PFSK-1 (cell line): ENCODE measurements at regions not wholly inside any gene's neighbourhood (a gene's known extent, or its start where the extent isn't known, plus 50 kb on each side); places are given as distances from the start of the nearest gene placed in this dataset.

Experiments
- FOXP2 ChIP-seq: optimal IDR thresholded peaks from 2 replicates; pipeline ENCODE3; 2011; ENCODE audit warnings: borderline replicate concordance, control low read depth, inconsistent platforms; ENCODE audit not compliant: insufficient read depth; ENCODE audit errors: extremely low read length, extremely low read depth
- POLR2AphosphoS5 ChIP-seq: IDR thresholded peaks from 2 replicates; pipeline ENCODE4 v1.6.1; 2012; ENCODE audit warnings: low read depth, mild to moderate bottlenecking, control low read depth, low read length, moderate library complexity
- SIN3A ChIP-seq: IDR thresholded peaks from 2 replicates; pipeline ENCODE4 v1.6.1; 2012; ENCODE audit warnings: mild to moderate bottlenecking, low read length, moderate library complexity, borderline replicate concordance; ENCODE audit not compliant: insufficient read depth
- TAF1 ChIP-seq: IDR thresholded peaks from 2 replicates; pipeline ENCODE4 v1.6.1; 2012; ENCODE audit warnings: low read length, control low read depth, borderline replicate concordance; ENCODE audit not compliant: insufficient read depth
- TF ChIP-seq, protein P1 (sequence below), 2 experiments: IDR thresholded peaks; 2 replicates each; pipeline versions ENCODE4 v1.6.1 to v1.8.0; 2011 to 2012; ENCODE audit warnings: low read depth in 2 of 2, low read length in 2 of 2, control low read depth in 1 of 2, inconsistent platforms in 1 of 2, mild to moderate bottlenecking in 1 of 2, moderate library complexity in 1 of 2; ENCODE audit not compliant: insufficient read depth in 1 of 2

DNA sequence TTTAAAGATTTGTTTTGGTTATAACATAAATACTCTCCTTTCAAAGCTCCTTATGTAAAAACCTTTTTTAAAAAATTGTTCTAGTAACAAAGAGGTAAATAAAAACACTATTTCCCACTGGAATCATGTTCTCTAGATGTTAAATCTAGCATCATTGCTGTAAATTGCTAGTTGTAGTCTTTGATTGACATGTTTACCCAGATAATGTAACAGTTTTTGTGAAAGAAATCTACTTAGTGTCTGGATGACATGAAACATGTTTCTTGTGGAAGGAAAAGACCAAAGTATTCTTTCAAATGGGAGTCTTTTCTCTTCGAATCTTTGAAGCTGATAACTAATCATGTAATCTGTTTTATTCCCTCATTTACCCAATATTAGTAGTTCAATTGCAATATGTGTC is 1565.9 kb upstream of the WWC1 start:
- TF ChIP-seq TAF1 = no peak

- TF ChIP-seq TAF1 (no peak), SIN3A (no peak), FOXP2 (no peak), POLR2AphosphoS5 (no peak)
- TF ChIP-seq, protein P1, sequence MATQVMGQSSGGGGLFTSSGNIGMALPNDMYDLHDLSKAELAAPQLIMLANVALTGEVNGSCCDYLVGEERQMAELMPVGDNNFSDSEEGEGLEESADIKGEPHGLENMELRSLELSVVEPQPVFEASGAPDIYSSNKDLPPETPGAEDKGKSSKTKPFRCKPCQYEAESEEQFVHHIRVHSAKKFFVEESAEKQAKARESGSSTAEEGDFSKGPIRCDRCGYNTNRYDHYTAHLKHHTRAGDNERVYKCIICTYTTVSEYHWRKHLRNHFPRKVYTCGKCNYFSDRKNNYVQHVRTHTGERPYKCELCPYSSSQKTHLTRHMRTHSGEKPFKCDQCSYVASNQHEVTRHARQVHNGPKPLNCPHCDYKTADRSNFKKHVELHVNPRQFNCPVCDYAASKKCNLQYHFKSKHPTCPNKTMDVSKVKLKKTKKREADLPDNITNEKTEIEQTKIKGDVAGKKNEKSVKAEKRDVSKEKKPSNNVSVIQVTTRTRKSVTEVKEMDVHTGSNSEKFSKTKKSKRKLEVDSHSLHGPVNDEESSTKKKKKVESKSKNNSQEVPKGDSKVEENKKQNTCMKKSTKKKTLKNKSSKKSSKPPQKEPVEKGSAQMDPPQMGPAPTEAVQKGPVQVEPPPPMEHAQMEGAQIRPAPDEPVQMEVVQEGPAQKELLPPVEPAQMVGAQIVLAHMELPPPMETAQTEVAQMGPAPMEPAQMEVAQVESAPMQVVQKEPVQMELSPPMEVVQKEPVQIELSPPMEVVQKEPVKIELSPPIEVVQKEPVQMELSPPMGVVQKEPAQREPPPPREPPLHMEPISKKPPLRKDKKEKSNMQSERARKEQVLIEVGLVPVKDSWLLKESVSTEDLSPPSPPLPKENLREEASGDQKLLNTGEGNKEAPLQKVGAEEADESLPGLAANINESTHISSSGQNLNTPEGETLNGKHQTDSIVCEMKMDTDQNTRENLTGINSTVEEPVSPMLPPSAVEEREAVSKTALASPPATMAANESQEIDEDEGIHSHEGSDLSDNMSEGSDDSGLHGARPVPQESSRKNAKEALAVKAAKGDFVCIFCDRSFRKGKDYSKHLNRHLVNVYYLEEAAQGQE (IDR thresholded peaks at IDR 0.05; ENCODE audit: insufficient read depth in 1 of 2, low read depth in 2 of 2, low read length in 2 of 2) = no peak
Measured at GRCh38 chr5:166726406-166726805, 1565.0 kb upstream of the WWC1 start.

DNA sequence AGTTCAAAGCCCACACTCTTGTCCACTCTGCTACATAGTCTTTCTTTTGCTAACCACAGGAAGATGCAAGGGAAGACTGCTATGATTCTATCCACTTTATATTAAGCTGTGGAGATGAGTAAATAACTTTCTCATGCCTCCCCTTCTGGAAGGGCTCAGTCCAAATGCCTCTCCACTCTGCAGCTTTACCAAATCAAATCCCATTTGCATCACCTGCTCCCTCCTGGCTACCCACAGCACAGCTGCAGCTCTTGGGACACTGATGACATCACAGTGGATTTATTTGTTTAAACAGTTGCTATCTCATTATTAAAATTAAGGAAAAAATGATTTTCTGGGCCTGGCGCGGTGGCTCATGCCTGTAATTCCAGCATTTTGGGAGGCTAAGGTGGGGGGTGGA is 1544.9 kb upstream of the WWC1 start:
- TF ChIP-seq POLR2AphosphoS5 = no peak
- no peak for TF ChIP-seq TAF1
- no peak for TF ChIP-seq SIN3A
- no peak for TF ChIP-seq FOXP2
- TF ChIP-seq, protein P1 (IDR thresholded peaks at IDR 0.05; ENCODE audit: insufficient read depth in 1 of 2, low read depth in 2 of 2, low read length in 2 of 2) = no peak

DNA sequence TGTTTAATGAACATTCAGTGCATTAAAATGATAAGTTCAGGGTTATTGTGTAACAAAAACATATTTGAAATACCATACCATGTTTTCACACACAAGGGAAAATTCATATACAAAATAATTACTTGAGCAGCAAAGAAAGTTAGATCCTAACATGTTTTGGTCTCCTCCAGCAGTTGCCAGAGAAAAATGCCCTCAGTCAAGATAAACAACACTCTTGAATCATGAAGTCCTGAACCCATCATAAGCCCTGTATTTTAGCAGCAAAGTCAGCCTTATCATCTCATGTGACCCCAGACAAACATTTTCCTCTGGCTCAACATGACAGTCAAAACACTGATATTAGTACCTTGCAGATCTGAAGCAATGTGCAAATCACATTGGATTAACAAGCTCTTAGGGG is 1541.1 kb upstream of the WWC1 start:
- TF ChIP-seq FOXP2 (no peak), TAF1 (no peak), SIN3A (no peak), POLR2AphosphoS5 (no peak)
- TF ChIP-seq, protein P1 (IDR thresholded peaks at IDR 0.05; ENCODE audit: insufficient read depth in 1 of 2, low read depth in 2 of 2, low read length in 2 of 2) = no peak

- TF ChIP-seq POLR2AphosphoS5 = no peak
- TF ChIP-seq, protein P1 (IDR thresholded peaks at IDR 0.05; ENCODE audit: insufficient read depth in 1 of 2, low read depth in 2 of 2, low read length in 2 of 2) = no peak
- no peak for TF ChIP-seq SIN3A
- TF ChIP-seq FOXP2 = no peak
- TF ChIP-seq TAF1 = no peak
Measured at GRCh38 chr5:166758151-166758550, 1533.3 kb upstream of the WWC1 start.

DNA sequence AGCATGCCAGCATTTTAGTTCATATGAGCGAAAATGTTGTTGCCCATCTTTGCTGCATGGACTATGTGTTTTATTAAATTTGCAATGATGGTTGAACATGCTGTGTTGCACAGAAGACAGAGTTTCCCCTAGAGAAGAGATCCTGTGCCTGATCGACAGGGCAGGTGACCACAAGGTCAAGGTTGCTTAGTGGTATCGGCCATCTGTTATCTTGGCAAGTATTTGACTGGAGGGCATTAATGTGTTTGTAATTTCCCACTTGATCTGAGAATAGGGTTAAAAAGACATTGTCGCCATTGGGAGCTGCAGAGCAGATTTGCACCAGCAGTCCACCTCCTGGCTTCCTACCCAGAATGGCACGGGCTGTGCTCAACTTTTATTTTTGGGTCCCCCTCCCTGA is 1523.6 kb upstream of the WWC1 start:
- no peak for TF ChIP-seq SIN3A
- TF ChIP-seq, protein P1 (IDR thresholded peaks at IDR 0.05; ENCODE audit: insufficient read depth in 1 of 2, low read depth in 2 of 2, low read length in 2 of 2) = no peak
- no peak for TF ChIP-seq FOXP2
- TF ChIP-seq TAF1 = no peak
- no peak for TF ChIP-seq POLR2AphosphoS5
